ENCODE measurements at regions not wholly inside any gene's neighbourhood (a gene's known extent, or its start where the extent isn't known, plus 50 kb on each side); places are given as distances from the start of the nearest gene placed in this dataset.
"Not testable (repeated sequence)": the region's sequence is repeated elsewhere in the genome, so short reads cannot be mapped to it uniquely, and the experiment has no call there.

- no peak overlapping the region for H3K9ac ChIP-seq (ENCODE audit: low read length)
- H3K4me1 ChIP-seq (ENCODE audit: control insufficient read depth, insufficient read depth, low read length): no peaks in the 10 kb centered on the region
- no peaks in the 10 kb centered on the region for H3K36me3 ChIP-seq (ENCODE audit: control insufficient read depth, insufficient read depth, low read length)
- H3K27me3 ChIP-seq (ENCODE audit: control insufficient read depth, insufficient read depth, low read length): no peaks in the 10 kb centered on the region
- H3K27ac ChIP-seq (ENCODE audit: low read depth, low read length): no peak overlapping the region
- H3K4me3 ChIP-seq (ENCODE audit: low read depth, low read length): no peak overlapping the region
- H3K9me3 ChIP-seq (ENCODE audit: control insufficient read depth, insufficient read depth, low read depth, low read length): no peaks in the 10 kb centered on the region
Observed at GRCh38 chr1:148290881-148291280, 138.8 kb upstream of the NBPF11 start.

- Histone ChIP-seq H3K27ac (ENCODE audit: low read depth, low read length) (no peak overlapping the region), H3K4me1 (ENCODE audit: control insufficient read depth, insufficient read depth, low read length) (no peaks in the 10 kb centered on the region), H3K9me3 (ENCODE audit: control insufficient read depth, insufficient read depth, low read depth, low read length) (no peaks in the 10 kb centered on the region), H3K36me3 (ENCODE audit: control insufficient read depth, insufficient read depth, low read length) (no peaks in the 10 kb centered on the region), H3K9ac (ENCODE audit: low read length) (no peak overlapping the region), H3K27me3 (ENCODE audit: control insufficient read depth, insufficient read depth, low read length) (no peaks in the 10 kb centered on the region), H3K4me3 (ENCODE audit: low read depth, low read length) (no peak overlapping the region)
Observed at GRCh38 chr1:148289647-148290046, 137.6 kb upstream of the NBPF11 start.

DNA sequence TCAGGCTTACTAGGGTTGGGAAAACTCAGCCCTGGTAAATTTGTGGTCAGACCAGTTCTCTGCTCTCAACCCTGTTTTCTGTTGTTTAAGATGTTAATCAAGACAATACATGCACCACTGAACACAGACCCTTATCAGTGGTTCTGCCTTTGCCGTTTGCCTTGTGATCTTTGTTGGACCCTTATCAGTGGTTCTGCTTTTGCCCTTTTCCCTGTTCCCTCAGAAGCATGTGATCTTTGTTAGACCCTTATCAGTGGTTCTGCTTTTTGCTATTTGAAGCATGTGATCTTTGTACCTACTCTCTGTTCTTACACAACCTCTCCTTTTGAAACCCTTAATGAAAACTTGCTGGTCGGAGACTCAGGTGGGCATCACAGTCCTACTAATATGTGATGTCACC, 133.9 kb upstream of the NBPF11 start:
- not testable (repeated sequence) for H3K4me1 ChIP-seq (ENCODE audit: control insufficient read depth, insufficient read depth, low read length); H3K9me3 ChIP-seq (ENCODE audit: control insufficient read depth, insufficient read depth, low read depth, low read length); H3K9ac ChIP-seq (ENCODE audit: low read length); H3K4me3 ChIP-seq (ENCODE audit: low read depth, low read length); H3K27ac ChIP-seq (ENCODE audit: low read depth, low read length); H3K27me3 ChIP-seq (ENCODE audit: control insufficient read depth, insufficient read depth, low read length); H3K36me3 ChIP-seq (ENCODE audit: control insufficient read depth, insufficient read depth, low read length)

DNA sequence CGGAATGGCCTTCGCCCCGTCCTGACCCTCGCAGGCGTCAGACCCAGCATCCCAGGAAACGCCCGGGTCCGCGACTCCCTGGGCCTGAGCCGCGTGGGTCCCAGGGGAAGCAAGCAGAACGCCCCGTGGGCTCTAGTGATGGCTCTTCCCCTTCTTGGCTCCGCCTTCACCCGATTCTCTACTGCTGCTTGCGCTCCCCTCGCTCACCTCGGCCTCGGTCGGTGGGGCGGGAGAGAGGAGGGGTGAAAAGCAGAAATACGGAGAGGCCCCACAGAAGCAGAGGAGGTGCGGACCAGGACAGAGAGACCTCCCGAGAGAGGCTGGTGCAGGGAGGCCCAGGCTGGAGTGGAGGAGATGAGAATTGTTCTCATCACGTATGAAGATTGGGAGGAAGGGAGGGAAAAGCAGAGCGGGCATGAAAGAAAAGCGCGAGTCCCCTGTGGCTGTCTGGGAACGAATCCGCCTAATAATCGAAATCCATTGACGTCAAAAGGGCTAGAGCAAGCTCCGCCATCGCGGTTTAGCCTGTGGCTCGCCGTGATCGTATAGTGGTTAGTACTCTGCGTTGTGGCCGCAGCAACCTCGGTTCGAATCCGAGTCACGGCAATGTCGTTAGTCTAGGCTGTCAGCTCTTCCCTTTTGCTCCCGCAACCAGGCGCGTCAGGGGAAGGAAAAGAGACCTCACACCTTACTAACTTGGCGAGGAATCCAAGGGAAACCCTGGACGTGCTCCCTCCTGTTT, 128.9 kb upstream of the NBPF11 start:
- not testable (repeated sequence) for H3K4me1 ChIP-seq (ENCODE audit: control insufficient read depth, insufficient read depth, low read length); H3K9me3 ChIP-seq (ENCODE audit: control insufficient read depth, insufficient read depth, low read depth, low read length); H3K27ac ChIP-seq (ENCODE audit: low read depth, low read length); H3K27me3 ChIP-seq (ENCODE audit: control insufficient read depth, insufficient read depth, low read length); H3K36me3 ChIP-seq (ENCODE audit: control insufficient read depth, insufficient read depth, low read length)
- peak overlapping the region; percentile 53 for H3K4me3 ChIP-seq (ENCODE audit: low read depth, low read length)
- H3K9ac ChIP-seq (ENCODE audit: low read length): peak overlapping the region; percentile 66

DNA sequence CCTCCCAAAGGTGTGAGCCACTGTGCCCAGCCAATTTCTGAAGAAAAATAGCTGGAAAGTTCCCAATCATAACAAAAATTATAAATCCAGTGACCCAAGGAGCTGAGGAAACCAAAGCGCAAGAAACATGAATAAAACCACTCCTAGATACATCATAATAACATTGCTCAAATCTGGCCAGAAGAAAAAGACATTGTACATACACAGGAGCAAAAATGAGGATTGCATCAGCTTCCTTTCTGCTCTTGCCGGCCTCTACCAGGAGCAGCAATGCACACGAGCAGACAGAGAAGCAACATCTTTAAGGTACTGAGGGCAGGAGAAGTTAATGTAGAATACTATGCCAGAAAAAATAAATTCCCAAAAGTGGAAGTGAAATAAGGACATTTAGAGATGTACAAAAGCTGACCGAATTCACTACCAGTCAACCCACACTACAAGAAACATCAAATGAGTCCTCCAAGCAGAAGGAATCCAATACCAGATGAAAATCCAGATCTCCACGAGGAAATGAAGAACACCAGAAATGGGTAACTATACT, 127.0 kb upstream of the NBPF11 start:
- not testable (repeated sequence) for H3K27ac ChIP-seq (ENCODE audit: low read depth, low read length); H3K4me1 ChIP-seq (ENCODE audit: control insufficient read depth, insufficient read depth, low read length); H3K9me3 ChIP-seq (ENCODE audit: control insufficient read depth, insufficient read depth, low read depth, low read length); H3K36me3 ChIP-seq (ENCODE audit: control insufficient read depth, insufficient read depth, low read length); H3K27me3 ChIP-seq (ENCODE audit: control insufficient read depth, insufficient read depth, low read length); H3K4me3 ChIP-seq (ENCODE audit: low read depth, low read length); H3K9ac ChIP-seq (ENCODE audit: low read length)

- not testable (repeated sequence) for H3K27ac ChIP-seq (ENCODE audit: low read depth, low read length)
Observed at GRCh38 chr1:148277865-148278279, 125.8 kb upstream of the NBPF11 start.

DNA sequence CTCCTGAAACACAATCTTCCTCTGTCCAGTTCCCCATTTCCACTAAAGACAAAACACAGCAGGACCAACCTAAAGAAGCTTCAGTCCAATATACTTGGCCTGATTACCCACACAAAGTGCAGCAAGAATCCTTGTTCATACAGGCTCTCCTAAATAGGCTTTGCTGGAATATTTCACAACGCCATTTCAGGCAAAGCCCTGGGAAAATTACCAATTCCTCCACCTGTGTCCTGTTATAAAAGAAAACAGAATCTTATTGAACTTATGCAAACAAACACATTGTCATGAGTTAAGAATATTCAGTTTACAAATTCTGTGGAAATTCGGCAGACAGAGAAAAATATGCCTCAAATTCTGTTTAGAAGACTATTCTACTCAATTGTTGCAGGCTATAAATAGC, 115.0 kb upstream of the NBPF11 start:
- not testable (repeated sequence) for H3K36me3 ChIP-seq (ENCODE audit: control insufficient read depth, insufficient read depth, low read length)

More at GRCh38 chr1:148277865-148278279, 125.8 kb upstream of the NBPF11 start:
- H3K9me3 ChIP-seq (ENCODE audit: control insufficient read depth, insufficient read depth, low read depth, low read length); H3K27me3 ChIP-seq (ENCODE audit: control insufficient read depth, insufficient read depth, low read length); H3K36me3 ChIP-seq (ENCODE audit: control insufficient read depth, insufficient read depth, low read length); H3K4me3 ChIP-seq (ENCODE audit: low read depth, low read length); H3K4me1 ChIP-seq (ENCODE audit: control insufficient read depth, insufficient read depth, low read length); H3K9ac ChIP-seq (ENCODE audit: low read length): not testable (repeated sequence)

GRCh38 chr1:148264374-148265276, 112.5 kb upstream of the NBPF11 start:
- H3K27ac ChIP-seq (ENCODE audit: low read depth, low read length): peak overlapping the region; percentile 26; the same call in 1 of the 2 replicates
- H3K27me3 ChIP-seq (ENCODE audit: control insufficient read depth, insufficient read depth, low read length): no peaks in the 10 kb centered on the region
- H3K4me1 ChIP-seq (ENCODE audit: control insufficient read depth, insufficient read depth, low read length): peaks cover 3% of the 10 kb centered on the region; the same call in 1 of the 2 replicates
- H3K9ac ChIP-seq (ENCODE audit: low read length): peak overlapping the region; percentile 96
- no peaks in the 10 kb centered on the region for H3K36me3 ChIP-seq (ENCODE audit: control insufficient read depth, insufficient read depth, low read length)
- peak overlapping the region; percentile 60 for H3K4me3 ChIP-seq (ENCODE audit: low read depth, low read length)
- H3K9me3 ChIP-seq (ENCODE audit: control insufficient read depth, insufficient read depth, low read depth, low read length): no peaks in the 10 kb centered on the region

More for the DNA sequence above, 115.0 kb upstream of the NBPF11 start:
- H3K27ac ChIP-seq (ENCODE audit: low read depth, low read length); H3K9me3 ChIP-seq (ENCODE audit: control insufficient read depth, insufficient read depth, low read depth, low read length); H3K4me3 ChIP-seq (ENCODE audit: low read depth, low read length); H3K4me1 ChIP-seq (ENCODE audit: control insufficient read depth, insufficient read depth, low read length); H3K27me3 ChIP-seq (ENCODE audit: control insufficient read depth, insufficient read depth, low read length); H3K9ac ChIP-seq (ENCODE audit: low read length): not testable (repeated sequence)

- no peaks in the 10 kb centered on the region for H3K27me3 ChIP-seq (ENCODE audit: control insufficient read depth, insufficient read depth, low read length)
- peak overlapping the region; percentile 96 for H3K9ac ChIP-seq (ENCODE audit: low read length)
- peaks cover 3% of the 10 kb centered on the region; the same call in 1 of the 2 replicates for H3K4me1 ChIP-seq (ENCODE audit: control insufficient read depth, insufficient read depth, low read length)
- H3K4me3 ChIP-seq (ENCODE audit: low read depth, low read length): peak overlapping the region; percentile 58
- peak overlapping the region; percentile 26; the same call in 1 of the 2 replicates for H3K27ac ChIP-seq (ENCODE audit: low read depth, low read length)
- no peaks in the 10 kb centered on the region for H3K9me3 ChIP-seq (ENCODE audit: control insufficient read depth, insufficient read depth, low read depth, low read length)
- H3K36me3 ChIP-seq (ENCODE audit: control insufficient read depth, insufficient read depth, low read length): no peaks in the 10 kb centered on the region
Observed at GRCh38 chr1:148263906-148264255, 111.8 kb upstream of the NBPF11 start.

DNA sequence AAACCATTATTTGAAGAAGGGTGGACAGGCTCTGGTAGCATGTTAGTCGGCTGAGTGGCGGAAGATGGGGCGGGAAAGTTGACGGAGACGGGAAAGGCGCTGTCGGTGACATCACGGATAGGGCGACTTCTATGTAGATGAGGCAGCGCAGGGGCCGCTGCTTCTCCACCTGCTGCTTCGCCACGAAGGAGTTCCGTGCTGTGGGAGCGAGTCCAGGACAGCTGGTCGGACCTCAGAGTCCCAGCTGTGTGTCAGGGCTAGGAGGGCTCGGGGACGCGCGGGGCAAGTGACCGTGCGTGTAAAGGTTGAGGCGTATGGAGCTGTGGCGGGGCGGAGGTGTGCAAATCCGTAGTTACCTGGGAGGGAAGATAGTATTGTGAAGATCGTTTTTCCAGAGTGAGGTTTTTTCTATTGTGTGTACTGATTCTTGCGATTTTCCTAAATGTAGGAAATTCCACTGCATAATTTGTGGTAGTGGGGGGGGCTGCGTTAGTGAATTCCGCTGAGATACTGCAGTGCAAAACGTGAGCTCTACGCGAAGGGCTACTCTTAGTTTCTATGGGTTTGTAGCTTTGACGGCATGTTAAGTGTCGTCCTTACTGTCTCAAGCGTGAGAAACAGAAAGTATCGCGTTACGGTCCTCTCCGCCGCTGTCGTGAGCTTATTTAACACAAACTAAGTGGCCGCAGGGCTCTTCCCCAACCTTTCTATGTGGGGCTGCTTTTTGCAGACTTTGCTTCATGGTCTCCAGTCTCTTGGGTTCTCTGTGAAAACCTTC, 111.2 kb upstream of the NBPF11 start:
- peak overlapping the region; percentile 58 for H3K4me3 ChIP-seq (ENCODE audit: low read depth, low read length)
- no peaks in the 10 kb centered on the region for H3K36me3 ChIP-seq (ENCODE audit: control insufficient read depth, insufficient read depth, low read length)
- no peaks in the 10 kb centered on the region for H3K27me3 ChIP-seq (ENCODE audit: control insufficient read depth, insufficient read depth, low read length)
- no peaks in the 10 kb centered on the region for H3K9me3 ChIP-seq (ENCODE audit: control insufficient read depth, insufficient read depth, low read depth, low read length)
- H3K9ac ChIP-seq (ENCODE audit: low read length): peak overlapping the region; percentile 96
- peaks cover 3% of the 10 kb centered on the region; the same call in 1 of the 2 replicates for H3K4me1 ChIP-seq (ENCODE audit: control insufficient read depth, insufficient read depth, low read length)
- peak overlapping the region; percentile 98 for H3K27ac ChIP-seq (ENCODE audit: low read depth, low read length)
